ELR (cell line): ENCODE measurements at regions not wholly inside any gene's neighbourhood (a gene's known extent, or its start where the extent isn't known, plus 50 kb on each side); places are given as distances from the start of the nearest gene placed in this dataset.
A peak's percentile ranks its signal among the peaks of the same experiment; 100 is the strongest.

Experiments used
- DNase-seq: peaks from one replicate; pipeline ENCODE4 v3.0.0-alpha.2; 2015; ENCODE audit warnings: low read depth

- DNase-seq = no peak
Measured at GRCh38 chrX:71000139-71000538, 68.0 kb downstream of the SNX12 start.

GRCh38 chrX:70998411-70999027 is 67.6 kb upstream of the SLC7A3 start:
- peak; percentile 46 for DNase-seq

GRCh38 chrX:70995338-70995737 is 64.4 kb upstream of the SLC7A3 start:
- DNase-seq = no peak

- DNase-seq = no peak
Measured at GRCh38 chrX:70988425-70988824, 57.5 kb upstream of the SLC7A3 start.
